NCI-H128 (cell line): ENCODE measurements at regions not wholly inside any gene's neighbourhood (a gene's known extent, or its start where the extent isn't known, plus 50 kb on each side); places are given as distances from the start of the nearest gene placed in this dataset.
"Not testable (repeated sequence)": the region's sequence is repeated elsewhere in the genome, so short reads cannot be mapped to it uniquely, and the experiment has no call there.

Experiments used
- DNase-seq: peaks from one replicate; lab custom pipeline; 2025; ENCODE audit not compliant: unreplicated experiment; lab: John Stamatoyannopoulos, UW

DNA sequence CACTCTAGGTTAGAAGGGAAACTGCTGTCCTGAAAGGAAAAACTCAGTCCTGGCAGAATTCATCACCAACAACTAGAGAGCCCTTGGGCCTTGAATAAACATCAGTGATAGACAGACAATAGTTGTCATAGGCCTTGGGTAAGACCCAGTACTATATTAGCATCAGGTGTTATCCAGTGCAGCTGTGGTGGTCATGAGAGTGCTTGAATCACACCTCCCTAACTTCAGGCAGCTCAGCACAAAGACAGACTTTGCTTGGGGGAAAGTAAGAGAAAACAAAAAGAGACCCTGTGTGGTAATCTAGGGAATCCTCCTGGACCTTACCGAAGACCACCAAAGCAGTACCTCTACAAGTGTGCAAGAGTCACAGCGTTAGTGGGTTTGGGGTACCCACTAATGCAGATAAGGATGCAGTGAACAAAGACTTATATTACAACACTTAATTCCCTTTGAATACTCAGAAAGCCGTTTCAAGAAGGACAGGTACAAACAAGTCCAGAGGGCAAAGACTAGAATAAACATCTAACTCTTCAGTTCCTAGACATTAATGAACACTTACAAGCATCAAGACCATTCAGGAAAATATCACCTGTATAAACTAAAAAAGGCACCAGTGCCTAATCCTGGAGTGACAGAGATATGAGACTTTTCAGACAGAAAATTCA, 332.3 kb upstream of the EPHA3 start:
- DNase-seq, result no peak

- DNase-seq, result no peak
Observed at GRCh38 chr3:88779482-88779881, 327.9 kb upstream of the EPHA3 start.

DNA sequence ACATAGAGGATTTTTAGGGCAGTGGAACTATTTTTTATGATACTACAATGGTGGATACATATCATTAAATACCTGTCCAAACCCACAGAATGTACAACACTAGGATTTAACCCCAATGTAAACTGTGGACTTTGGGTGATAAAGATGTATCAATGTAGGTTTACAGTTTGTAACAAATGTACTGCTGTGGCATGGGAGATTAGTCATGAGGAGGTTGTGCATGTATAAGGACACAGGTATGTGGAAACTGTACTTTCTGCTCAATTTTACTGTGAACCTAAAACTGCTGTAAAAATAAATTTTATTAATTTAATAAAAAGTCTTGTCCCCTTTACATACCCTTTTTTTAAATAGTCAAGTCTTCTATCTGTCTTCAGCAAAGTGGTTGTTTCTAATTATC, 322.5 kb upstream of the EPHA3 start:
- no peak for DNase-seq

DNA sequence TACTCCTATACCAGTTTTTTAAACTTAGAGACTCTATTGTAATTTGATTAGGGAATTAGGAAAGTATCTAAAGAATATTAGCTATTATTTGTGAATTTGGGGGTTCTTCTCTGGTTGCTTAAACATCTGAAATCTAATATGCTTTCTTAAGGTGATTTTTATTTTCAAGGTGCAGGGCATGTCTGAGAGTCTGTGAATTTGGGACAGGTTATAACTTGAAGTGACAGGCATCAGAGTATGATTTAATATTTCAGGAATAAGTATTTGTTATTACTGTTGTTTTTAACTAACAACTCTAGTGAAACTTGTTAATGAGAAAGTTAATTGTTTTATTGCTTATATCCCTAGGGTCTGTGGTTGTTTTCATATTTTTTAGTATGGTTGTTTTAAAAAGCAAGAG, 321.6 kb upstream of the EPHA3 start:
- DNase-seq, result no peak

GRCh38 chr3:88795503-88795902, 311.9 kb upstream of the EPHA3 start:
- no peak for DNase-seq

DNA sequence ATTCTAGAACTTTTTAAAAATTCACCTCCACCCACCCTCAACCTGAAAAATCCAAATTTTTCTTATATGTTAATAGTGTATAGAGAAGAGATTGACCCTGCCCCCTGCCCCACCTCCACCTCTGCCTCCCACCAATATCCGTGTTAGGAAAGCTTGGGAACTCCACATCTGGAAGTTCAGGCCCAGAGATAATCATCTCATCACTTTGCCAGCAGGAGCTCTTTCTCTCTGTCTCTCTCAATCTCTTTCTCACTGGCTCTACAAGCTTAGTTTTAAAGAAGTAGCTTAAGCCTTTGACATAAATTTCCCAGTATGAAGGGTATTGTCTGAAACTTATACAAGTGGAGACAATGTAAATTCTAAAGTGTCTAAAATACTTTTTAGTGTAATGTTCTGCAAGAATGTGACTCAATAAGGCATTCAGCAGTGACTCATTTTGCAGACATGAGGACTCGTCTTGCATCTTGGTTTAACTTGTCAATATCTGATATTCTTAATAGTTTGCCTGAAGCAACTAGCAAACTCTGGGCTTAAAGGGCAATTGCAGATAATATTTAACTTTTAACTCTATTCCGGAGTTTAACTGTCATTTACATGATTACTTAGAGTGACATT, 299.8 kb upstream of the EPHA3 start:
- no peak for DNase-seq

DNA sequence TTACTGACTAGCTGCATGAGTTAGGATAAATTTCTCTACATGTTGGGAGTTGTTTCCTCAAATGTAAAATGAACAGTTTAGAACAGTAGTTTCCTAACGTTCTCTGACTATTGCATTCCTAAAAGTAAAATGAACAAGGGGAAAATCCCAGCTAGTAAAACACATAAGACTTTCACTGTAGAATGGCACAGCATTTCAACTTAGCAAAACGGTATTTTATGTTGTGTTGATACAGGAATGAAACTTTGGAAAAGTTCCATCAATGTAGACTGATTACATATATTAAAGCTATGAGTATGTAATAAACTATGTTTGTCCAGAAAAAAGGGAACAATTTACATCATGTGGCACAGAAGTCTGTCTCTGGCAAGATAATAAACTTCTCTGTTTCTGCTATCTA, 297.4 kb upstream of the EPHA3 start:
- DNase-seq, result no peak

GRCh38 chr3:88810455-88810854, 297.0 kb upstream of the EPHA3 start:
- no peak for DNase-seq

- no peak for DNase-seq
Observed at GRCh38 chr3:88811096-88811495, 296.3 kb upstream of the EPHA3 start.

GRCh38 chr3:88812576-88812975, 294.8 kb upstream of the EPHA3 start:
- no peak for DNase-seq

DNA sequence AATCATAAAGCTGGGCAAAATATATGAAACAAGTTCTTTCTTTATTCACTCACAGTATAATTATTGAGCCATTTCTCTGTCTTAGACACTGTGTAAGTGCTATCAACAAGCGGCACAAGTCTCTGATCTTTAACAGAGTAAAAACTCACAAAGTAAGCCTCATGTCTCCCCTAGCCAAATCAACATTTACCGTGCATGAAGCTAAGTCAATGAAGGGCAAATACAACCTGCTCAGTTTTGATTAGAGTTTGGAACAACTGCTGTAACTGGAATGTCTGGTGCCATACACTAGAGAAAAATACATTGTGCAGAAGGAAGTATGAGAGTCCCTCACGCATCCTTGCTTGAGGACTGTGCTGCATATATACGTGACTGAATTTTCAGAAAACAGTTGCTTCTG, 291.0 kb upstream of the EPHA3 start:
- no peak for DNase-seq

DNA sequence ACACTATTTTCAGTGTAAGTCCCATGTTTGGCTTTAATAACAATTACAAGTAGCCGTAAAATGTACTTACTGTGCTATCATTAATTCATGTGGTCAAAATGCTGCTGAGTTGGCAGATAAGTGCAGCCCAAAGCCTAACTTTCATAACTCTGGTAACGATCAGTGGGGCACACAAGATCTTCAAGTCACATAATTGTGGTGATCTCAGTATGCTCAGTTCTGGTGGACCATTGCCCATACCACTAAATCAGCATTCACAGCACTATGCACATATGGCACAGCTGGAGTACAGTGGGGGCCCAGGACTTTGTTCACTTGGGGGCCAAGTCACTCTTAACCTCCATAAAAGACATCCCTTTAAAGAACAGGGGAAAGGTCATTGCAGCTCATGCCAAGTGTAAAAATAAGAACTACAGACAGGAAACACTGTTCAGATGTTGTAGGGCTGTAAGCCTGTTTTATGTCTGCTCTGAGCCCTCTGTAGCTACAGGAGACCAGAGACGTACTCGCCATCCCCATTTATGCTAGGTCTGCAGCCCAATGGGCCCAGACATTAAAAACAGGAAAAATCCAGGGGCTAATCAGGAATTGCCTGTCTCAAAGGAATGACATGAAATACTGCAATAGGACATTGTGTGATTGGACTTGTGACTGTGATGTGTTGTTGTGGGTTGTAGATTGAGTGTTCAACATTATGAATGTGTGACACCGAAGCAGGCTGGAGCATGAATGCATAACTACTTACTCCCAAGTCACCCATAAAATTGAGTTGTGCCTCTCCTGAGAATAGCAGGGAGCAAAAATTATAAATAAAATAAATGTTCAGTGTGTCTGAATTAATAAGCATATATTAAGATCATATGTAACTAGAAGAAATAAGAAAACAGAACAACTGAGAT, 282.5 kb upstream of the EPHA3 start:
- DNase-seq, result no peak

GRCh38 chr3:88828466-88828865, 279.0 kb upstream of the EPHA3 start:
- no peak for DNase-seq

DNA sequence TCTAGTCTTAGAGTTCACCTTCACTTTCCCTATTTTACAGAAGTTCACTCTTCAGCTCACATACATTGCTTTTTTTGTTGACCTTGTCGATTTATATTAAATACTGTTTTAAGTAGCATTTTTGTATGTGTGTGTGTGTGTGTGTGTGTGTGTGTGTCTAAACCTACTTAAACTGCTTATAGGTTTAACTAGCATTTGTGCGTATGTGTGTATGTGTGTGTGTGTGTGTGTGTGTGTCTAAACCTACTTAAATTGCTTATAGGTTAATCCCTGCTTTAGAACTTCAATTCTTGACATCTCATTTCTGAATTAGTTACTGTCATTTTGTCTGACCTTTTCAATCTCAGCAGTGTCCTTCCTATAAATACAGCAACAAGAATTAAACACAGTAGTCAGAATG, 254.8 kb upstream of the EPHA3 start:
- no peak for DNase-seq

DNA sequence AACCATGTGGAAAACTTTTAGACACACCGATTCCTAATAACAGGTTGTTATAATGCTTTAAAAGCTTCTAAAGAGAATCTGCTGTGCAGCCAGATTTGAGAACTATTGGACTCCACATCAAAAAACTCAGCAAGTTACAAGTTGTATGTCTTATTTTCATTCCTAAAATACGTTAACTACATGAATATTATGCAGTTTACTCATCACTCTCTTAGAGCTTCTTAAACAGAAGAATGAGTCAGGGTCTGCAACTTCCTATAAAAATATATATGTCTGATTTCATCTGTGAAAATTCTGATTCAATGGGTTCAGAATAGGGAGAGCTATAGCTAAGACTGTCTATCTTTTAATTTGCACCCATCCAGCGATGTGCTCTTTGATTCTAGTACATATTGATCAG, 244.2 kb upstream of the EPHA3 start:
- DNase-seq, result no peak

GRCh38 chr3:88876724-88877123, 230.7 kb upstream of the EPHA3 start:
- no peak for DNase-seq

GRCh38 chr3:88879905-88880304, 227.5 kb upstream of the EPHA3 start:
- DNase-seq, result no peak

- DNase-seq, result no peak
Observed at GRCh38 chr3:88882121-88882520, 225.3 kb upstream of the EPHA3 start.

DNA sequence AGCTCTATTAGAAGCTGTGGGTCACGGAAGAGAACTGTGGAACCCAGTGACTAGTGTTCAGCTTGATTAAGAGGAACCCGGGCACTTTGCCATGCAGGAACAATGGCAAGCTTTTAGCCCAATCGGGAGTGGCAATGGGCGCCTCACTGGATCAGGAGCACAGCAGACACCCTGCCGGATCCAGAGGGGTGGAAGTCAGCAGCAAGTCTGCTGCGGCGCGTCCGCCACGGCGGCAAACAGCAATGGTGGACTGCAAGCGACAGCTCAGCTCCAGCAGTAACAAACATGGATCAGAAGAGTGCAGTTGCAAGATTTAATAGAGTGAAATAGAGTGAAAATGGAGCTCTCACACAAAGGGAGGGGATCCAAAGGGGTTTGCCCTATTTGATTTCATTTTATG, 220.8 kb upstream of the EPHA3 start:
- not testable (repeated sequence) for DNase-seq

DNA sequence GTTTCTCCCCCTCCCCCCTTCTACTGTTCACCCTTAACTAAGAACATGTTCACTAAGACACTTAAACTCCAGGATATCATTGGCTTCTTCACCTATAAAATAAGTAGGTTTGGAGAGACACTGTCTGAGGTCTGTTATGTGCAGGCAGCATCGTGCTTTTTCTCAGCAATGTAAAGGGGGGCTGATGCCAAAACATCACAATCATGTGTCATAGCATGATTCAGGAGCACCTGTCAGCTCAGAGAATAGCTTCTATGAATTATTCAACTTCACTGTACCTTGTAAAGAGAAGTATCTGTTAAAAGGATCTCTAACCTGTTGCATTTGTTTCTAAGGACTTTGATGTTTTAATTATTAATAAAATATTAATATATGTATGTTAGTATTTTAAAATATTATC, 211.4 kb upstream of the EPHA3 start:
- DNase-seq, result no peak

- no peak for DNase-seq
Observed at GRCh38 chr3:88912294-88912877, 195.0 kb upstream of the EPHA3 start.

- no peak for DNase-seq
Observed at GRCh38 chr3:88918841-88919240, 188.6 kb upstream of the EPHA3 start.
